A549 (cell line): ENCODE measurements at regions not wholly inside any gene's neighbourhood (a gene's known extent, or its start where the extent isn't known, plus 50 kb on each side); places are given as distances from the start of the nearest gene placed in this dataset.

Experiments used
- ATAC-seq, 2 experiments: fragments of 200-7000 bp in 1 of 2; fragments of >200 bp in 1 of 2; cut with Nextera tagmentation in 1 of 2; cut with Tn5 transposase in 1 of 2; 3 replicates each; pipeline versions ENCODE4 v1.8.0 to v1.9.1; 2018 to 2020; ENCODE audit warnings: mild to moderate bottlenecking in 1 of 2, moderate library complexity in 1 of 2
- CTCF ChIA-PET: fragments of 300-600 bp; sonication (Branson Sonifier 250); formaldehyde crosslinking; extraction: SDS; loops from one replicate; lab custom pipeline; 2021; ENCODE audit warnings: antibody characterized with exemption, inconsistent platforms; lab: Yijun Ruan, JAX
- POLR2A ChIA-PET: fragments of 350-600 bp; formaldehyde crosslinking; extraction: SDS; loops from one replicate; lab custom pipeline; 2021; ENCODE audit warnings: antibody characterized with exemption, inconsistent platforms; lab: Yijun Ruan, JAX
- DNase-seq, 2 experiments: peaks; one replicate each; pipeline versions ENCODE4 v3.0.0 to v3.0.0-alpha.2; 2011 to 2016; ENCODE audit warnings: low read depth in 1 of 2, low spot score in 1 of 2
- FAIRE-seq: peaks from 2 replicates; lab custom pipeline; 2011; peaks lifted over from hg19 to GRCh38; lab: Jason Lieb, UNC
- H3K27ac ChIP-seq, 2 experiments: fragments of >200 bp; sonication (Bioruptor Twin); formaldehyde crosslinking; 3 replicates each; pipeline ENCODE4 v1.5.1; 2016 to 2017
- H3K4me1 ChIP-seq: fragments of >200 bp; sonication (Bioruptor Twin); formaldehyde crosslinking; 3 replicates; pipeline ENCODE4 v1.6.1; 2016
- H3K4me2 ChIP-seq: fragments of >200 bp; sonication (Bioruptor Twin); formaldehyde crosslinking; 3 replicates; pipeline ENCODE4 v1.6.1; 2016
- H3K4me3 ChIP-seq: fragments of >200 bp; sonication (Bioruptor Twin); formaldehyde crosslinking; 3 replicates; pipeline ENCODE4 v1.5.1; 2016
- H3K9me3 ChIP-seq: fragments of >200 bp; sonication (Bioruptor Twin); formaldehyde crosslinking; 3 replicates; pipeline ENCODE4 v1.6.1; 2016
- ATOH8 ChIP-seq: fragments of 250-450 bp; sonication (Bioruptor Pico); IDR thresholded peaks from 2 replicates; pipeline ENCODE4 v1.5.0; 2020; ENCODE audit warnings: low read depth, mild to moderate bottlenecking, moderate library complexity
- BCL3 ChIP-seq: fragments of >200 bp; sonication (Bioruptor Twin); formaldehyde crosslinking; IDR thresholded peaks from 3 replicates; pipeline ENCODE4 v1.6.1; 2016
- BHLHE40 ChIP-seq: IDR thresholded peaks from 2 replicates; pipeline ENCODE4 v1.6.1; 2012; ENCODE audit warnings: low read depth, low read length, inconsistent platforms
- EHMT2 ChIP-seq: fragments of 200-600 bp; sonication (generic); IDR thresholded peaks from 2 replicates; pipeline ENCODE4 v1.6.1; 2016; ENCODE audit warnings: antibody characterized with exemption, low read depth, mild to moderate bottlenecking, moderate library complexity
- FOSB ChIP-seq: fragments of 250-450 bp; sonication (Bioruptor Pico); IDR thresholded peaks from 2 replicates; pipeline ENCODE4 v1.5.0; 2020; ENCODE audit warnings: mild to moderate bottlenecking, moderate library complexity
- GATA3 ChIP-seq: IDR thresholded peaks from 2 replicates; pipeline ENCODE4 v1.6.1; 2012; ENCODE audit warnings: borderline replicate concordance
- HES2 ChIP-seq: fragments of >200 bp; sonication (Bioruptor Twin); formaldehyde crosslinking; IDR thresholded peaks from 2 replicates; pipeline ENCODE4 v1.6.1; 2016
- HEYL ChIP-seq: fragments of 250-450 bp; sonication (Bioruptor Pico); IDR thresholded peaks from 2 replicates; pipeline ENCODE4 v1.8.0; 2021; ENCODE audit warnings: mild to moderate bottlenecking, moderate library complexity
- HMGXB4 ChIP-seq: fragments of 250-450 bp; sonication (Bioruptor Pico); IDR thresholded peaks from 2 replicates; pipeline ENCODE4 v1.5.0; 2021; ENCODE audit warnings: mild to moderate bottlenecking, moderate library complexity, borderline replicate concordance
- HOXA7 ChIP-seq: fragments of 250-450 bp; sonication (Bioruptor Pico); IDR thresholded peaks from 2 replicates; pipeline ENCODE4 v1.5.0; 2020; ENCODE audit warnings: mild to moderate bottlenecking, moderate library complexity
- JUN ChIP-seq, 2 experiments: fragments of >200 bp; sonication (Bioruptor Twin); formaldehyde crosslinking; IDR thresholded peaks; 2 replicates in 1 of 2; 3 replicates in 1 of 2; pipeline ENCODE4 v1.6.1; 2016 to 2017
- KDM5A ChIP-seq: fragments of 200-600 bp; sonication (generic); IDR thresholded peaks from 2 replicates; pipeline ENCODE4 v1.6.1; 2016; ENCODE audit warnings: antibody characterized with exemption, mild to moderate bottlenecking
- MAFK ChIP-seq: fragments of 450-650 bp; IDR thresholded peaks from 2 replicates; pipeline ENCODE4 v1.6.1; 2014; ENCODE audit not compliant: partially characterized antibody
- MAX ChIP-seq: IDR thresholded peaks from 2 replicates; pipeline ENCODE4 v1.6.1; 2012
- MYC ChIP-seq: IDR thresholded peaks from 2 replicates; pipeline ENCODE4 v1.6.1; 2012; ENCODE audit warnings: mild to moderate bottlenecking, inconsistent platforms, low read length, improper control_type of control experiment, borderline replicate concordance
- NR3C1 ChIP-seq: fragments of >200 bp; sonication (Bioruptor Twin); formaldehyde crosslinking; IDR thresholded peaks from 3 replicates; pipeline ENCODE4 v1.6.1; 2017
- PBX3 ChIP-seq: IDR thresholded peaks from 2 replicates; pipeline ENCODE4 v1.6.1; 2012
- RAD21 ChIP-seq, 2 experiments: fragments of >200 bp in 1 of 2; sonication (Bioruptor Twin) in 1 of 2; formaldehyde crosslinking in 1 of 2; IDR thresholded peaks in 1 of 2; conservative IDR thresholded peaks in 1 of 2; 2 replicates in 1 of 2; 3 replicates in 1 of 2; pipeline ENCODE4 v1.6.1; 2012 to 2018; ENCODE audit warnings: inconsistent platforms in 1 of 2
- REST ChIP-seq: fragments of 200-600 bp; sonication (generic); IDR thresholded peaks from 2 replicates; pipeline ENCODE4 v1.6.1; 2016; ENCODE audit warnings: antibody characterized with exemption, mild to moderate bottlenecking, moderate library complexity
- RFX5 ChIP-seq: fragments of 450-650 bp; IDR thresholded peaks from 2 replicates; pipeline ENCODE4 v1.7.1; 2014; ENCODE audit warnings: antibody characterized with exemption, mild to moderate bottlenecking, moderate library complexity
- WGBS: methylation state at CpG from one replicate; pipeline ENCODE4 v1.1.6; 2017; ENCODE audit errors: missing lambda C conversion rate; 5-methylcytosine and 5-hydroxymethylcytosine counted together

- CTCF ChIA-PET = no interaction called here
- Histone ChIP-seq H3K4me3 (no peak overlapping the region), H3K27ac (no peak overlapping the region), H3K4me1 (no peaks in the 10 kb centered on the region), H3K9me3 (no peaks in the 10 kb centered on the region), H3K4me2 (no peak overlapping the region)
- no peak for ATAC-seq
- no peak for TF ChIP-seq MAX
- TF ChIP-seq HOXA7 (CRISPR knock-in tag) = no peak
- no peak for TF ChIP-seq ATOH8 (CRISPR knock-in tag)
- TF ChIP-seq HES2 = no peak
- TF ChIP-seq HMGXB4 = no peak
- no peak for TF ChIP-seq BHLHE40
- no peak for TF ChIP-seq MYC
- TF ChIP-seq JUN (IDR thresholded peaks at IDR 0.05) = no peak
- no peak for TF ChIP-seq PBX3
- no peak for DNase-seq
- POLR2A ChIA-PET = no interaction called here
- 7% methylated on average over 3 of the region's 3 CpGs for WGBS
- FAIRE-seq = no peak
Measured at GRCh38 chr9:32854271-32854670, 70.9 kb downstream of the TMEM215 start.

GRCh38 chr9:32855752-32856151, 72.4 kb downstream of the TMEM215 start:
- FAIRE-seq = no peak
- no peak for DNase-seq
- ATAC-seq = no peak
- ChIA-PET POLR2A (no interaction called here), CTCF (no interaction called here)
- H3K4me1 ChIP-seq = no peaks in the 10 kb centered on the region
- TF ChIP-seq HES2 = no peak
- no peak for TF ChIP-seq GATA3
- no peak for TF ChIP-seq FOSB
- TF ChIP-seq MAX = no peak
- TF ChIP-seq MAFK = no peak
- TF ChIP-seq BCL3 = no peak
- TF ChIP-seq RAD21 (conservative IDR thresholded peaks at IDR 0.05 in 1 of 2, IDR thresholded peaks at IDR 0.05 in 1 of 2) = no peak
- no peak for TF ChIP-seq HEYL (CRISPR knock-in tag)
- no peak for TF ChIP-seq RFX5
- no peak for TF ChIP-seq PBX3
- TF ChIP-seq EHMT2 = no peak
- TF ChIP-seq KDM5A = no peak
- TF ChIP-seq HMGXB4 = no peak
- no peak for TF ChIP-seq NR3C1
- no peak for TF ChIP-seq REST
- no peak overlapping the region for H3K4me2 ChIP-seq
- H3K9me3 ChIP-seq = no peaks in the 10 kb centered on the region
- no peak overlapping the region for H3K4me3 ChIP-seq
- H3K27ac ChIP-seq = no peak overlapping the region
- WGBS = 3% methylated on average over 5 of the region's 5 CpGs
